HG02642 (cell line): ENCODE measurements at regions not wholly inside any gene's neighbourhood (a gene's known extent, or its start where the extent isn't known, plus 50 kb on each side); places are given as distances from the start of the nearest gene placed in this dataset.
"Not testable (repeated sequence)": the region's sequence is repeated elsewhere in the genome, so short reads cannot be mapped to it uniquely, and the experiment has no call there.

Experiments
- ATAC-seq: cut with Tn5 transposase; IDR thresholded peaks from one replicate; pipeline ENCODE4 v1.9.1; 2021; ENCODE audit warnings: mild to moderate bottlenecking; ENCODE audit not compliant: unreplicated experiment, poor library complexity

DNA sequence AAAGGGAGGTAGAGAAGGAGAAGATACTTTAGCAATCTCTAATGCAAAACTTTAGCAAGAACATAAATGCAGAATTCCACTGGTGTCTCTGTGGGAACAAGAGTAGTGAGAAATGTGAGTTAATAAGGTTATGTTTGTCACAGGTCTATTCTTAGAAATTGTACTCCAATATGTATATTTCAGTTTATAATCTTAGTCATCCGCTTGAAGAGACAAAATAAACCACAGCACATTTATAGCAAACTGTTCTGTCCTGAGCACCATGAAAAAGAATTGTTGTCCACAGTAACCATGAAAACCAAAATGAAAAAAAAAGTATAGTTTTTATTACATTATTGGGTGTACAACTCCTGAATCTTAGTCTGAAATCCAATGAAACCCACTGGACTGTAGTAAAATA lies 93.6 kb upstream of the TSLP start:
- no peak for ATAC-seq

GRCh38 chr5:110985882-110986281 lies 85.6 kb upstream of the TSLP start:
- not testable (repeated sequence) for ATAC-seq

- ATAC-seq: not testable (repeated sequence)
These were observed 83.9 kb upstream of the TSLP start for GRCh38 chr5:110987573-110987972.

GRCh38 chr5:110996742-110997141 lies 74.8 kb upstream of the TSLP start:
- no peak for ATAC-seq

GRCh38 chr5:111002036-111002435 lies 69.5 kb upstream of the TSLP start:
- ATAC-seq: no peak

GRCh38 chr5:111003623-111004022 lies 67.9 kb upstream of the TSLP start:
- ATAC-seq: no peak

- no peak for ATAC-seq
These were observed 67.2 kb upstream of the TSLP start for GRCh38 chr5:111004291-111004690.

- no peak for ATAC-seq
These were observed 60.7 kb upstream of the TSLP start for GRCh38 chr5:111010783-111011182.

- ATAC-seq: no peak
These were observed 58.5 kb upstream of the TSLP start for GRCh38 chr5:111013011-111013410.

GRCh38 chr5:111016801-111017200 lies 54.7 kb upstream of the TSLP start:
- no peak for ATAC-seq

- ATAC-seq: no peak
These were observed 53.8 kb upstream of the TSLP start for GRCh38 chr5:111017731-111018130.
